Panc1 (cell line): ENCODE measurements at regions not wholly inside any gene's neighbourhood (a gene's known extent, or its start where the extent isn't known, plus 50 kb on each side); places are given as distances from the start of the nearest gene placed in this dataset.

Experiments
- TF ChIP-seq, protein P1 (sequence below): fragments of 450-650 bp; IDR thresholded peaks from 2 replicates; pipeline ENCODE4 v1.5.1; 2017; ENCODE audit warnings: mild to moderate bottlenecking
- TF ChIP-seq, protein P2 (sequence below), 2 experiments: IDR thresholded peaks; 2 replicates each; pipeline ENCODE4 v1.6.1; 2011 to 2012; ENCODE audit warnings: low read depth in 2 of 2, control low read depth in 1 of 2, low read length in 1 of 2, mild to moderate bottlenecking in 1 of 2, moderate library complexity in 1 of 2; ENCODE audit not compliant: insufficient read depth in 1 of 2

DNA sequence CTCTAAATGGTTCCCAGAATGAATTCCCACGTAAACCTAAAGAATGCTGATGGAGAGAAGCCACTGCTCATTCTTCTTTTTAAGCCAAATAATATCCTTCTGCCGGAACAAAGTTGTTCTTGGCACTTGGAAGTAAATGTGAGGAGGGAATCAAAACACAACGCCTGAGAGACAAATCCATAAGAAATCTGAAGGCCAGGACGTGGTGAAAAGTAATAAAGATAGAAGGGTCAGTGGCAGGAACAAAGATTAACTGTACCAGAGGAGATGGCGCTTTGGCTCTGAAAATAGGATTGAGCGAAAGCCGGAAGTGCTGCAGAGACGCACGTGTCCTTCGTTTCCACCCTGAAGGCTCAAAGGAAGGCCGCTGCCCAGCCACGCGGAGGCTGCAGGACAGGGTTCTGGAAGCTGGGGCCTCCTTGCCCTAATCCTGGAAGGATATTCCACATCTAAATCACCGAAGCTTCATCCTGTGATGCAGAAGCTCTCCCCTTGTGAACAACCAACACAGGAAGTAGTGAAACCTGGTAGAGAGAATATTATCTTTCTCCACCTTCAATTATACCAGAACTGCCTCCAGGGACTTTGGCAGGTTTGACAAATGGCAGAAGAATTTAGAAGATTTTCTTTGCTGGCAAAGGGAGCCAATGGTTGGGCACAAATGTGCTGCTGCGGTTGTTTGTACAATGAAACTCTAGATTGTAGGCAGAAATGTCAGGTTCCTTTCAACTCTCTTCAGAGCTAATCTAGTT, 214.6 kb upstream of the SERP2 start:
- TF ChIP-seq, protein P1, sequence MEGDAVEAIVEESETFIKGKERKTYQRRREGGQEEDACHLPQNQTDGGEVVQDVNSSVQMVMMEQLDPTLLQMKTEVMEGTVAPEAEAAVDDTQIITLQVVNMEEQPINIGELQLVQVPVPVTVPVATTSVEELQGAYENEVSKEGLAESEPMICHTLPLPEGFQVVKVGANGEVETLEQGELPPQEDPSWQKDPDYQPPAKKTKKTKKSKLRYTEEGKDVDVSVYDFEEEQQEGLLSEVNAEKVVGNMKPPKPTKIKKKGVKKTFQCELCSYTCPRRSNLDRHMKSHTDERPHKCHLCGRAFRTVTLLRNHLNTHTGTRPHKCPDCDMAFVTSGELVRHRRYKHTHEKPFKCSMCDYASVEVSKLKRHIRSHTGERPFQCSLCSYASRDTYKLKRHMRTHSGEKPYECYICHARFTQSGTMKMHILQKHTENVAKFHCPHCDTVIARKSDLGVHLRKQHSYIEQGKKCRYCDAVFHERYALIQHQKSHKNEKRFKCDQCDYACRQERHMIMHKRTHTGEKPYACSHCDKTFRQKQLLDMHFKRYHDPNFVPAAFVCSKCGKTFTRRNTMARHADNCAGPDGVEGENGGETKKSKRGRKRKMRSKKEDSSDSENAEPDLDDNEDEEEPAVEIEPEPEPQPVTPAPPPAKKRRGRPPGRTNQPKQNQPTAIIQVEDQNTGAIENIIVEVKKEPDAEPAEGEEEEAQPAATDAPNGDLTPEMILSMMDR, result no peak
- TF ChIP-seq, protein P2, sequence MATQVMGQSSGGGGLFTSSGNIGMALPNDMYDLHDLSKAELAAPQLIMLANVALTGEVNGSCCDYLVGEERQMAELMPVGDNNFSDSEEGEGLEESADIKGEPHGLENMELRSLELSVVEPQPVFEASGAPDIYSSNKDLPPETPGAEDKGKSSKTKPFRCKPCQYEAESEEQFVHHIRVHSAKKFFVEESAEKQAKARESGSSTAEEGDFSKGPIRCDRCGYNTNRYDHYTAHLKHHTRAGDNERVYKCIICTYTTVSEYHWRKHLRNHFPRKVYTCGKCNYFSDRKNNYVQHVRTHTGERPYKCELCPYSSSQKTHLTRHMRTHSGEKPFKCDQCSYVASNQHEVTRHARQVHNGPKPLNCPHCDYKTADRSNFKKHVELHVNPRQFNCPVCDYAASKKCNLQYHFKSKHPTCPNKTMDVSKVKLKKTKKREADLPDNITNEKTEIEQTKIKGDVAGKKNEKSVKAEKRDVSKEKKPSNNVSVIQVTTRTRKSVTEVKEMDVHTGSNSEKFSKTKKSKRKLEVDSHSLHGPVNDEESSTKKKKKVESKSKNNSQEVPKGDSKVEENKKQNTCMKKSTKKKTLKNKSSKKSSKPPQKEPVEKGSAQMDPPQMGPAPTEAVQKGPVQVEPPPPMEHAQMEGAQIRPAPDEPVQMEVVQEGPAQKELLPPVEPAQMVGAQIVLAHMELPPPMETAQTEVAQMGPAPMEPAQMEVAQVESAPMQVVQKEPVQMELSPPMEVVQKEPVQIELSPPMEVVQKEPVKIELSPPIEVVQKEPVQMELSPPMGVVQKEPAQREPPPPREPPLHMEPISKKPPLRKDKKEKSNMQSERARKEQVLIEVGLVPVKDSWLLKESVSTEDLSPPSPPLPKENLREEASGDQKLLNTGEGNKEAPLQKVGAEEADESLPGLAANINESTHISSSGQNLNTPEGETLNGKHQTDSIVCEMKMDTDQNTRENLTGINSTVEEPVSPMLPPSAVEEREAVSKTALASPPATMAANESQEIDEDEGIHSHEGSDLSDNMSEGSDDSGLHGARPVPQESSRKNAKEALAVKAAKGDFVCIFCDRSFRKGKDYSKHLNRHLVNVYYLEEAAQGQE (IDR thresholded peaks at IDR 0.05; ENCODE audit: insufficient read depth in 1 of 2, low read depth in 2 of 2, low read length in 1 of 2), result no peak
